ENCODE measurements at regions not wholly inside any gene's neighbourhood (a gene's known extent, or its start where the extent isn't known, plus 50 kb on each side); places are given as distances from the start of the nearest gene placed in this dataset.

DNA sequence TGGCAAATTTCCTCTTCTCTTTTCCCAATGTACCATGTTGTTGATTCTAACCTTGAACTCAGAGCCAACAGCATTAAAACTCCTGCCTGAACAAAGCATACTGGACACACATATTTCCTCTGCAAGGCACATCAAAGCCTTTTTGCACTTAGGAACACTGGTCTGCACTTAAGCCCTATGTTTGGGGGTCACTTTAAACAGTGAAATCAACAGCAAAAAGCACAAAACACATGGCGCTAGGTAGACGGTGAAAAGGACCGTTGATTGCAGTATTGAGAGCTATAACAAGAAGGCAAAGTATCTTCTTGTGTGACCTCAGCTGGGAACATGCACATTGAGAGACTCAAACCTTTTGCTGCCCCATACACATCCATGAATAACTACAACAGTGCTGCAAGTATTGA, 83.9 kb upstream of the SH3BP4 start:
- TF ChIP-seq, protein P1, sequence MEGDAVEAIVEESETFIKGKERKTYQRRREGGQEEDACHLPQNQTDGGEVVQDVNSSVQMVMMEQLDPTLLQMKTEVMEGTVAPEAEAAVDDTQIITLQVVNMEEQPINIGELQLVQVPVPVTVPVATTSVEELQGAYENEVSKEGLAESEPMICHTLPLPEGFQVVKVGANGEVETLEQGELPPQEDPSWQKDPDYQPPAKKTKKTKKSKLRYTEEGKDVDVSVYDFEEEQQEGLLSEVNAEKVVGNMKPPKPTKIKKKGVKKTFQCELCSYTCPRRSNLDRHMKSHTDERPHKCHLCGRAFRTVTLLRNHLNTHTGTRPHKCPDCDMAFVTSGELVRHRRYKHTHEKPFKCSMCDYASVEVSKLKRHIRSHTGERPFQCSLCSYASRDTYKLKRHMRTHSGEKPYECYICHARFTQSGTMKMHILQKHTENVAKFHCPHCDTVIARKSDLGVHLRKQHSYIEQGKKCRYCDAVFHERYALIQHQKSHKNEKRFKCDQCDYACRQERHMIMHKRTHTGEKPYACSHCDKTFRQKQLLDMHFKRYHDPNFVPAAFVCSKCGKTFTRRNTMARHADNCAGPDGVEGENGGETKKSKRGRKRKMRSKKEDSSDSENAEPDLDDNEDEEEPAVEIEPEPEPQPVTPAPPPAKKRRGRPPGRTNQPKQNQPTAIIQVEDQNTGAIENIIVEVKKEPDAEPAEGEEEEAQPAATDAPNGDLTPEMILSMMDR (IDR thresholded peaks at IDR 0.05): peak in 1 of 3 donors; percentile 14
- no peak for TF ChIP-seq POLR2A (IDR thresholded peaks at IDR 0.05)

All from lower leg skin (tissue), 3 donors.